GM13976 (cell line): ENCODE measurements at regions not wholly inside any gene's neighbourhood (a gene's known extent, or its start where the extent isn't known, plus 50 kb on each side); places are given as distances from the start of the nearest gene placed in this dataset.

ENCODE experiments used
- DNase-seq: peaks from one replicate; pipeline ENCODE4 v3.0.0; 2012; ENCODE audit warnings: low spot score
- CTCF ChIP-seq: IDR thresholded peaks from 2 replicates; pipeline ENCODE4 v1.5.1; 2012; ENCODE audit warnings: borderline replicate concordance, mild to moderate bottlenecking; ENCODE audit not compliant: insufficient read depth; ENCODE audit errors: extremely low read depth, missing control alignments, control extremely low read depth
- in situ Hi-C: fragments of 300-500 bp; cut with MboI; formaldehyde crosslinking; loops from one replicate; pipeline ENCODE4 v1.12.0; 2022; ENCODE audit warnings: low sequenced_read_pairs, mixed read lengths, inconsistent platforms; ENCODE audit not compliant: unreplicated experiment

- in situ Hi-C loops = no loop called here
- TF ChIP-seq CTCF = no peak
- DNase-seq = no peak
These were observed 223.9 kb downstream of the DUSP10 start for GRCh38 chr1:221517961-221518360.

GRCh38 chr1:221520250-221520649, 221.6 kb downstream of the DUSP10 start:
- no peak for TF ChIP-seq CTCF
- in situ Hi-C loops = no loop called here
- no peak for DNase-seq

GRCh38 chr1:221521686-221522085, 220.2 kb downstream of the DUSP10 start:
- in situ Hi-C loops = no loop called here
- no peak for DNase-seq
- no peak for TF ChIP-seq CTCF

- in situ Hi-C loops = no loop called here
- TF ChIP-seq CTCF = no peak
- DNase-seq = no peak
These were observed 219.4 kb downstream of the DUSP10 start for GRCh38 chr1:221522529-221522940.

- DNase-seq = no peak
- no peak for TF ChIP-seq CTCF
- in situ Hi-C loops = no loop called here
These were observed 216.1 kb downstream of the DUSP10 start for GRCh38 chr1:221525749-221526148.

- in situ Hi-C loops = no loop called here
- DNase-seq = no peak
- no peak for TF ChIP-seq CTCF
These were observed 214.6 kb downstream of the DUSP10 start for GRCh38 chr1:221527302-221527701.
